ENCODE measurements at regions not wholly inside any gene's neighbourhood (a gene's known extent, or its start where the extent isn't known, plus 50 kb on each side); places are given as distances from the start of the nearest gene placed in this dataset.

GRCh38 chr1:30623431-30623830 is 100.0 kb downstream of the MATN1 start:
- no peak for TF ChIP-seq POLR2A (IDR thresholded peaks at IDR 0.05; ENCODE audit: low read depth, low read length)
- no peak for TF ChIP-seq POLR2AphosphoS5 (IDR thresholded peaks at IDR 0.05; ENCODE audit: low read depth, low read length)
- TF ChIP-seq PAX5 (IDR thresholded peaks at IDR 0.05; ENCODE audit: insufficient read depth, low read length, severe bottlenecking): no peak
- no peak for TF ChIP-seq TAF1 (IDR thresholded peaks at IDR 0.05; ENCODE audit: low read depth, low read length)
- no peak for TF ChIP-seq SPI1 (IDR thresholded peaks at IDR 0.05; ENCODE audit: low read depth, low read length)
